Effector memory CD8-positive, alpha-beta T cell (primary cell): ENCODE measurements at regions not wholly inside any gene's neighbourhood (a gene's known extent, or its start where the extent isn't known, plus 50 kb on each side); places are given as distances from the start of the nearest gene placed in this dataset.

ENCODE experiments used
- ATAC-seq: fragments of 150-1000 bp; cut with Tn5 transposase; replicated peaks from 2 replicates; pipeline ENCODE4 v1.10.0; 2021; ENCODE audit warnings: mild to moderate bottlenecking, moderate library complexity
- DNase-seq, 3 experiments: peaks; one replicate each; pipeline ENCODE4 v3.0.0; 2021
- H3K27ac Mint-ChIP-seq, 2 donors: one replicate each; pipeline ENCODE4 v1.8.0; 2022; ENCODE audit warnings: mild to moderate bottlenecking in 2 of 2, mixed read lengths in 2 of 2, moderate library complexity in 2 of 2
- H3K27me3 Mint-ChIP-seq, 2 donors: one replicate each; pipeline ENCODE4 v1.8.0; 2022; ENCODE audit warnings: mixed read lengths in 2 of 2
- H3K36me3 Mint-ChIP-seq: one replicate; pipeline ENCODE4 v1.8.0; 2022; ENCODE audit warnings: mild to moderate bottlenecking, moderate library complexity, mixed read lengths; ENCODE audit not compliant: insufficient read depth
- H3K4me1 Mint-ChIP-seq, 2 donors: one replicate each; pipeline ENCODE4 v1.8.0; 2022; ENCODE audit warnings: low read depth in 2 of 2, mixed read lengths in 2 of 2
- H3K4me3 Mint-ChIP-seq, 2 donors: one replicate each; pipeline ENCODE4 v1.8.0; 2022; ENCODE audit warnings: mild to moderate bottlenecking in 2 of 2, mixed read lengths in 2 of 2, moderate library complexity in 2 of 2
- H3K9me3 Mint-ChIP-seq, 2 donors: one replicate each; pipeline ENCODE4 v1.8.0; 2022; ENCODE audit warnings: mixed read lengths in 2 of 2

GRCh38 chr2:217713395-217714286 is 289.2 kb downstream of the TNS1 start:
- no peaks in the 10 kb centered on the region for H3K36me3 Mint-ChIP-seq
- H3K9me3 Mint-ChIP-seq = no peaks in the 10 kb centered on the region
- H3K4me3 Mint-ChIP-seq = no peak overlapping the region
- H3K4me1 Mint-ChIP-seq = peaks cover 0 to 3% of the 10 kb centered on the region in 2 donors
- H3K27ac Mint-ChIP-seq = no peak overlapping the region
- DNase-seq (peak; percentile 37 to 54 (median 49)), ATAC-seq (peak; percentile 60)
- peaks cover 25 to 38% of the 10 kb centered on the region in 2 donors for H3K27me3 Mint-ChIP-seq

- H3K27ac Mint-ChIP-seq = no peak overlapping the region
- no peaks in the 10 kb centered on the region for H3K9me3 Mint-ChIP-seq
- H3K27me3 Mint-ChIP-seq = peaks cover 16 to 31% of the 10 kb centered on the region in 2 donors
- DNase-seq (no peak), ATAC-seq (no peak)
- H3K4me1 Mint-ChIP-seq = peaks cover 0 to 3% of the 10 kb centered on the region in 2 donors
- H3K36me3 Mint-ChIP-seq = no peaks in the 10 kb centered on the region
- no peak overlapping the region for H3K4me3 Mint-ChIP-seq
Measured at GRCh38 chr2:217712431-217712830, 290.4 kb downstream of the TNS1 start.

- H3K27ac Mint-ChIP-seq = no peak overlapping the region
- H3K4me1 Mint-ChIP-seq = peaks cover 0 to 3% of the 10 kb centered on the region in 2 donors
Measured at GRCh38 chr2:217711188-217711587, 291.6 kb downstream of the TNS1 start.

GRCh38 chr2:217710211-217710765 is 292.5 kb downstream of the TNS1 start:
- Mint-ChIP-seq H3K36me3 (no peaks in the 10 kb centered on the region), H3K4me3 (no peak overlapping the region), H3K27ac (no peak overlapping the region), H3K9me3 (no peaks in the 10 kb centered on the region), H3K27me3 (peaks cover 30% of the 10 kb centered on the region in 2 donors), H3K4me1 (peaks cover 0 to 3% of the 10 kb centered on the region in 2 donors)
- no peak for DNase-seq
- ATAC-seq = no peak

More at GRCh38 chr2:217711188-217711587, 291.6 kb downstream of the TNS1 start:
- DNase-seq (no peak), ATAC-seq (no peak)
- H3K9me3 Mint-ChIP-seq = no peaks in the 10 kb centered on the region
- H3K36me3 Mint-ChIP-seq = no peaks in the 10 kb centered on the region
- peaks cover 26 to 33% of the 10 kb centered on the region in 2 donors for H3K27me3 Mint-ChIP-seq
- H3K4me3 Mint-ChIP-seq = no peak overlapping the region

GRCh38 chr2:217709478-217710210 is 293.2 kb downstream of the TNS1 start:
- Mint-ChIP-seq H3K4me3 (no peak overlapping the region), H3K27me3 (peaks cover 32% of the 10 kb centered on the region in 2 donors), H3K4me1 (peaks cover 0 to 3% of the 10 kb centered on the region in 2 donors), H3K27ac (no peak overlapping the region), H3K9me3 (no peaks in the 10 kb centered on the region), H3K36me3 (no peaks in the 10 kb centered on the region)
- DNase-seq = no peak
- ATAC-seq = no peak

- H3K36me3 Mint-ChIP-seq = no peaks in the 10 kb centered on the region
- ATAC-seq (no peak), DNase-seq (no peak)
- H3K27ac Mint-ChIP-seq = no peak overlapping the region
- no peaks in the 10 kb centered on the region for H3K9me3 Mint-ChIP-seq
- H3K27me3 Mint-ChIP-seq = peaks cover 25 to 44% of the 10 kb centered on the region in 2 donors
- H3K4me3 Mint-ChIP-seq = no peak overlapping the region
- H3K4me1 Mint-ChIP-seq = no peaks in the 10 kb centered on the region
Measured at GRCh38 chr2:217707131-217707611, 295.6 kb downstream of the TNS1 start.

GRCh38 chr2:217706513-217706912 is 296.3 kb downstream of the TNS1 start:
- no peak for ATAC-seq
- H3K4me3 Mint-ChIP-seq = no peak overlapping the region

GRCh38 chr2:217706095-217706494 is 296.7 kb downstream of the TNS1 start:
- Mint-ChIP-seq H3K27ac (no peak overlapping the region), H3K4me3 (no peak overlapping the region), H3K36me3 (no peaks in the 10 kb centered on the region), H3K27me3 (peaks cover 30 to 50% of the 10 kb centered on the region in 2 donors), H3K4me1 (no peaks in the 10 kb centered on the region), H3K9me3 (no peaks in the 10 kb centered on the region)
- ATAC-seq (no peak), DNase-seq (no peak)

More at GRCh38 chr2:217706513-217706912, 296.3 kb downstream of the TNS1 start:
- Mint-ChIP-seq H3K36me3 (no peaks in the 10 kb centered on the region), H3K4me1 (no peaks in the 10 kb centered on the region), H3K27ac (no peak overlapping the region), H3K9me3 (no peaks in the 10 kb centered on the region), H3K27me3 (peaks cover 30 to 50% of the 10 kb centered on the region in 2 donors)
- DNase-seq = no peak

GRCh38 chr2:217705461-217705860 is 297.3 kb downstream of the TNS1 start:
- Mint-ChIP-seq H3K9me3 (no peaks in the 10 kb centered on the region), H3K27ac (no peak overlapping the region), H3K4me1 (no peaks in the 10 kb centered on the region), H3K4me3 (no peak overlapping the region), H3K27me3 (peaks cover 26 to 47% of the 10 kb centered on the region in 2 donors), H3K36me3 (no peaks in the 10 kb centered on the region)
- no peak for DNase-seq
- no peak for ATAC-seq

- Mint-ChIP-seq H3K4me1 (no peaks in the 10 kb centered on the region), H3K4me3 (no peak overlapping the region), H3K9me3 (no peaks in the 10 kb centered on the region), H3K36me3 (no peaks in the 10 kb centered on the region), H3K27me3 (peaks cover 31 to 55% of the 10 kb centered on the region in 2 donors), H3K27ac (no peak overlapping the region)
- DNase-seq = no peak
- ATAC-seq = no peak
Measured at GRCh38 chr2:217703999-217704398, 298.8 kb downstream of the TNS1 start.

GRCh38 chr2:217703102-217703501 is 299.7 kb downstream of the TNS1 start:
- Mint-ChIP-seq H3K36me3 (no peaks in the 10 kb centered on the region), H3K9me3 (no peaks in the 10 kb centered on the region), H3K27ac (no peak overlapping the region), H3K27me3 (peaks cover 31 to 57% of the 10 kb centered on the region in 2 donors), H3K4me1 (no peaks in the 10 kb centered on the region), H3K4me3 (no peak overlapping the region)
- DNase-seq = no peak
- no peak for ATAC-seq

GRCh38 chr2:217701622-217702021 is 301.2 kb downstream of the TNS1 start:
- Mint-ChIP-seq H3K27ac (no peak overlapping the region), H3K4me3 (no peak overlapping the region), H3K9me3 (no peaks in the 10 kb centered on the region)

GRCh38 chr2:217698691-217699090 is 304.1 kb downstream of the TNS1 start:
- Mint-ChIP-seq H3K36me3 (no peaks in the 10 kb centered on the region), H3K27ac (no peak overlapping the region), H3K4me1 (no peaks in the 10 kb centered on the region), H3K9me3 (no peaks in the 10 kb centered on the region), H3K4me3 (no peak overlapping the region), H3K27me3 (peaks cover 15 to 30% of the 10 kb centered on the region in 2 donors)
- DNase-seq = no peak
- no peak for ATAC-seq

More at GRCh38 chr2:217701622-217702021, 301.2 kb downstream of the TNS1 start:
- DNase-seq = no peak
- no peaks in the 10 kb centered on the region for H3K36me3 Mint-ChIP-seq
- H3K4me1 Mint-ChIP-seq = no peaks in the 10 kb centered on the region
- H3K27me3 Mint-ChIP-seq = peaks cover 26 to 51% of the 10 kb centered on the region in 2 donors
- ATAC-seq = no peak
